ENCODE measurements at regions not wholly inside any gene's neighbourhood (a gene's known extent, or its start where the extent isn't known, plus 50 kb on each side); places are given as distances from the start of the nearest gene placed in this dataset.
"Not testable (repeated sequence)": the region's sequence is repeated elsewhere in the genome, so short reads cannot be mapped to it uniquely, and the experiment has no call there.

DNA sequence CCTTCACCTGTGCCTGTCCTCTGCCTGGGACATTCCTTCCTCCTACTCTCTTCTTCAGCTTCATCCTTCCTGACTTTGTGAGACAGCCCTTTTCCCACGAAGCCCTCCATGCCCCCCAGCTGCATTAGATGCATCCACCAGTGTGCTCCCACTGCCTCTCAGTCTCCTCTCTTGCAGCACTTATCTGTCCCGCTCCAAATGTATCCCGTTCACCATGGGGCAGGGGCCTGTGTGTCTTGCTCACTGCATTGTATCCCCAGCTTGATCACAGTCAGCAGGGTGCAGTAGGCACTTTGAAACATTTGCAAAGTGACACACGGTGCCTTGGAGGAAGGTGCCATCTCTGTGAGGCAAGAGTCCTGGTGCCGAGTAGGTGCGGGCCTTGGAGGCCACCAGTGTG, 104.0 kb downstream of the SLC25A47 start:
- no peaks in the 10 kb centered on the region for H3K9me3 ChIP-seq
- H3K4me3 ChIP-seq, result no peak overlapping the region
- no peak overlapping the region for H3K27ac ChIP-seq
- intact Hi-C loops (cut with DNase I; ENCODE audit: low total_unique reads), result no loop called here
- TF ChIP-seq, protein P1, sequence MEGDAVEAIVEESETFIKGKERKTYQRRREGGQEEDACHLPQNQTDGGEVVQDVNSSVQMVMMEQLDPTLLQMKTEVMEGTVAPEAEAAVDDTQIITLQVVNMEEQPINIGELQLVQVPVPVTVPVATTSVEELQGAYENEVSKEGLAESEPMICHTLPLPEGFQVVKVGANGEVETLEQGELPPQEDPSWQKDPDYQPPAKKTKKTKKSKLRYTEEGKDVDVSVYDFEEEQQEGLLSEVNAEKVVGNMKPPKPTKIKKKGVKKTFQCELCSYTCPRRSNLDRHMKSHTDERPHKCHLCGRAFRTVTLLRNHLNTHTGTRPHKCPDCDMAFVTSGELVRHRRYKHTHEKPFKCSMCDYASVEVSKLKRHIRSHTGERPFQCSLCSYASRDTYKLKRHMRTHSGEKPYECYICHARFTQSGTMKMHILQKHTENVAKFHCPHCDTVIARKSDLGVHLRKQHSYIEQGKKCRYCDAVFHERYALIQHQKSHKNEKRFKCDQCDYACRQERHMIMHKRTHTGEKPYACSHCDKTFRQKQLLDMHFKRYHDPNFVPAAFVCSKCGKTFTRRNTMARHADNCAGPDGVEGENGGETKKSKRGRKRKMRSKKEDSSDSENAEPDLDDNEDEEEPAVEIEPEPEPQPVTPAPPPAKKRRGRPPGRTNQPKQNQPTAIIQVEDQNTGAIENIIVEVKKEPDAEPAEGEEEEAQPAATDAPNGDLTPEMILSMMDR (IDR thresholded peaks at IDR 0.05), result no peak
- no peaks in the 10 kb centered on the region for H3K36me3 ChIP-seq
- no peaks in the 10 kb centered on the region for H3K27me3 ChIP-seq
- no peaks in the 10 kb centered on the region for H3K4me1 ChIP-seq
- no peak for DNase-seq

DNA sequence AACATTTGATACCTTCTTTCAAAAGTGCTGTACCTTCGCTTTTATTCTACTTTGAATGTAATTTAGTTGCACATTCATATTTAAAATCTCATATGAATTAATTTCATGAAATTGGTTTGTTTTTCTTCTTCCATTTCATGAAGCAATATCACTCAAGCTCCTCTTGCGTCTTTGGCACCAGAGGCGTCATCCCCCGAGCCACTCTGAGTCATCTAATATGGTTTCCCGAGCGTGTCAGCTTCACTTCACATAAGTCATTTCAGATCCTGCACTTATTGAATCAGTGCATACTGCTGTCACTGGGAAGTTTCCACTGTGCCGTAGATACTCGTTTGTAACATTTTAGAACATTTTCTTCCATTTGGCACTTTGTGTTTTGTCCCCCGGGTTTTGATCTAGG, 105.6 kb downstream of the SLC25A47 start:
- TF ChIP-seq, protein P1 (IDR thresholded peaks at IDR 0.05), result no peak
- H3K27ac ChIP-seq, result no peak overlapping the region
- no peaks in the 10 kb centered on the region for H3K4me1 ChIP-seq
- H3K27me3 ChIP-seq, result no peaks in the 10 kb centered on the region
- no peak overlapping the region for H3K4me3 ChIP-seq
- DNase-seq, result no peak
- no peaks in the 10 kb centered on the region for H3K9me3 ChIP-seq
- H3K36me3 ChIP-seq, result no peaks in the 10 kb centered on the region
- intact Hi-C loops (cut with DNase I; ENCODE audit: low total_unique reads), result no loop called here

DNA sequence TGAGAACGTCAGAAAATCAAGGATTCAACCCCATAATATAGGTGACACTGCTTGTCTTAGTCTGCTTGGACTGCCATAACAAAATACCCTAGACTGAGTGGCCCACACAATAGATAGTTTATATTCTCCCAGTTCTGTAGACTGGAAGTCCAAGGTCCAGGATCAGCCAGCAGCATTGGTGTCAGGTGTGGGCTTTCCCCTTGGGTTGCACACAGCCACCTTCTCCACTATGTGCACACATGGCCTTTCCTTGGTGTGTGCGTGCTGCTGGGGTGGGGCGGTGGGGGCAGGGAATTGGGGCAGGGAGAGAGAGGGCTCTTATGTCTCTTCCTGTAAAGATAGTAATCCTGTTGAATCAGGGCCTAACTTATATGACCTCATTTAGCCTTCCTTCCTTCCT, 106.4 kb downstream of the SLC25A47 start:
- DNase-seq, result no peak
- intact Hi-C loops (cut with DNase I; ENCODE audit: low total_unique reads), result no loop called here

DNA sequence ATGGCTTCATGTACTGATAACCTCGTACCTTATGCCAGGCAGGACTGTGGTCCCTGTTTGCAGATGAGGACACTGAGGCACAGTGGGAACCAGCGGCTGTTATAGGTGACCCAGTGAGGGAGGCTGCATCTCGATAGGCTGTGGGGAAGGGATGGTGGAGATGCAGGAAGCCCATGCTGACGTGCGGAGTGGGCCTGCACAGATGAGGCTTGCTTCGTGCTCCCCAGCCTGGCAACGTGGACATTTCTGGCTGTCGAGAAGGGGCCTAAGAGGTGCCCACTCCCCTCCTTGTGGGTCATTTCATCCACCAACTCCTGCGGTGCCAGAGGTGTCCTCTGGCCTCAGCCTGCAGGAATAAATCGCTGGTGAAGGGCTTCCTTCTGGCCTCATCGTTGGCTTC, 107.4 kb downstream of the SLC25A47 start:
- H3K27me3 ChIP-seq, result no peaks in the 10 kb centered on the region
- no peak overlapping the region for H3K4me3 ChIP-seq
- TF ChIP-seq, protein P1 (IDR thresholded peaks at IDR 0.05), result no peak
- intact Hi-C loops (cut with DNase I; ENCODE audit: low total_unique reads), result no loop called here
- no peak overlapping the region for H3K27ac ChIP-seq
- H3K9me3 ChIP-seq, result no peaks in the 10 kb centered on the region
- no peaks in the 10 kb centered on the region for H3K36me3 ChIP-seq
- no peaks in the 10 kb centered on the region for H3K4me1 ChIP-seq
- DNase-seq, result no peak

More for the DNA sequence above, 106.4 kb downstream of the SLC25A47 start:
- H3K27me3 ChIP-seq, result no peaks in the 10 kb centered on the region
- H3K9me3 ChIP-seq, result no peaks in the 10 kb centered on the region
- no peaks in the 10 kb centered on the region for H3K36me3 ChIP-seq
- H3K4me3 ChIP-seq, result no peak overlapping the region
- H3K27ac ChIP-seq, result no peak overlapping the region
- TF ChIP-seq, protein P1 (IDR thresholded peaks at IDR 0.05), result no peak
- no peaks in the 10 kb centered on the region for H3K4me1 ChIP-seq

DNA sequence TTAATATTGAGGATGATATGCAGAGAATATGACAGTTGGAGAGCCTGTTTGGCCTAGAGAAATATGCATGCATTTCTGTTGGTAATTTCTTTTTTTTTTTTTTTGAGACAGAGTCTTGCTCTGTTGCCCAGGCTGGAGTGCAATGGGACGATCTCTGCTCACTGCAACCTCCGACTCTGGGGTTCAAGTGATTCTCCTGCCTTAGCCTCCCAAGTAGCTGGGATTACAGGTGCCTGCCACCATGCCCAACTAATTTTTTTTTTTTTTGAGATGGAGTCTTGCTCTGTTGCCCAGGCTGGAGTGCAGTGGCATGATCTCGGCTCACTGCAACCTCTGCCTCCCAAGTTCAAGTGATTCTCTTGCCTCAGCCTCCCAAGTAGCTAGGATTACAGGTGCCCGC, 108.3 kb downstream of the SLC25A47 start:
- intact Hi-C loops (cut with DNase I; ENCODE audit: low total_unique reads); H3K4me3 ChIP-seq; H3K9me3 ChIP-seq; H3K27me3 ChIP-seq; H3K4me1 ChIP-seq; H3K27ac ChIP-seq; H3K36me3 ChIP-seq; DNase-seq: not testable (repeated sequence)

DNA sequence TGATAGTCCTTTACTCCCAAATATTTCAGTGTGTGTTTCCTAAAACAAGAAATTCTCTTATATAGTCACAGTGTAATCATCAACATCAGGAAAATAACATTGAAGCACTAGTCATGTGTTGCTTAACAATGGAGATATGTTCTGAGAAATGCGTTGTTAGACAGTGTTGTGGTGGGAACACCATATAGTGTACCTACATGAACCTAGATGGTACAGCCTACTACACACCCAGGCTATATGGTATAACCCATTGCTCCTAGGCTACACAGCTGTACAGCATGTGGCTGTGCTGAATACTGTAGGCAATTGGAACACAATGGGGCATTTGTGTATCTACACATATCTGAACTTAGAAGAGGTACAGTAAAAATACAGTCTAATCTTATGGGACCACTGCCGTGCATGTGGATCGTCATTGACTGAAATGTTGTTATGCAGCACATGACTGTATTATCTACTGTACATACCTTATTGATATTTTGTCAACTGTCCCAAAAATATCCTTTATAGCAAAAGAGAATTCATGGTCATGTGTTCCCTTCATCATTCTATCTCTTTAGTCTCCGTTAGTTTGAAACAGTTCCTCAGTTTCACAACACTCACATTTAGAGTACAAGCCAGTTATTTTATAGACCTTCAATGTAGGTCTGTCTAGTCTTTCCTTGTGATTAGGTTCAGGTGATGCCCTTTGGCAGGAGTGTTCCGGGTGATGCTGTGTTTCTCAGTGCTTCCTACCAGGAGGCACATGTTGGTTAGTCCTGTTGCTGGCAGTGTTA, 109.7 kb downstream of the SLC25A47 start:
- Histone ChIP-seq H3K27ac (no peak overlapping the region), H3K9me3 (no peaks in the 10 kb centered on the region), H3K4me3 (no peak overlapping the region), H3K36me3 (no peaks in the 10 kb centered on the region), H3K4me1 (peaks cover 0 to 12% (median 0%) of the 10 kb centered on the region in 4 donors), H3K27me3 (no peaks in the 10 kb centered on the region)
- TF ChIP-seq, protein P1 (IDR thresholded peaks at IDR 0.05), result no peak
- intact Hi-C loops (cut with DNase I; ENCODE audit: low total_unique reads), result no loop called here
- DNase-seq, result no peak
